ENCODE measurements at regions not wholly inside any gene's neighbourhood (a gene's known extent, or its start where the extent isn't known, plus 50 kb on each side); places are given as distances from the start of the nearest gene placed in this dataset.

- TF ChIP-seq CTCF (conservative IDR thresholded peaks at IDR 0.05; ENCODE audit: low read depth, low read length) = no peak
- TF ChIP-seq BHLHE40 (IDR thresholded peaks at IDR 0.05; ENCODE audit: low read depth, low read length) = no peak
- no peak for TF ChIP-seq RFX5 (IDR thresholded peaks at IDR 0.05; ENCODE audit: low read depth, low read length)
- TF ChIP-seq MXI1 (IDR thresholded peaks at IDR 0.05; ENCODE audit: borderline replicate concordance, low read depth, low read length) = no peak
- no peak for TF ChIP-seq RCOR1 (IDR thresholded peaks at IDR 0.05; ENCODE audit: insufficient replicate concordance, low read length)
- TF ChIP-seq USF2 (IDR thresholded peaks at IDR 0.05; ENCODE audit: low read depth, low read length) = no peak
- no peak for TF ChIP-seq POLR2A (IDR thresholded peaks at IDR 0.05; ENCODE audit: low read depth, low read length)
- TF ChIP-seq MAFK (IDR thresholded peaks at IDR 0.05; ENCODE audit: low read depth, low read length) = no peak
- TF ChIP-seq RAD21 (IDR thresholded peaks at IDR 0.05; ENCODE audit: low read length) = no peak
These were observed 61.6 kb upstream of the RAB27B start for GRCh38 chr18:54766634-54767033.
